Muscle of arm (tissue), 1 donor: ENCODE measurements at regions not wholly inside any gene's neighbourhood (a gene's known extent, or its start where the extent isn't known, plus 50 kb on each side); places are given as distances from the start of the nearest gene placed in this dataset.

Experiments used
- DNase-seq: peaks from one replicate; pipeline ENCODE4 v3.0.0-alpha.2; 2013

GRCh38 chr13:40422588-40423235, 243.7 kb downstream of the FOXO1 start:
- DNase-seq, result no peak

- no peak for DNase-seq
Observed at GRCh38 chr13:40428354-40428753, 238.1 kb downstream of the FOXO1 start.

- DNase-seq, result no peak
Observed at GRCh38 chr13:40429706-40430545, 236.5 kb downstream of the FOXO1 start.

- DNase-seq, result no peak
Observed at GRCh38 chr13:40432018-40432978, 234.1 kb downstream of the FOXO1 start.

GRCh38 chr13:40433001-40433400, 233.4 kb downstream of the FOXO1 start:
- DNase-seq, result no peak

- no peak for DNase-seq
Observed at GRCh38 chr13:40433577-40433976, 232.9 kb downstream of the FOXO1 start.

- DNase-seq, result no peak
Observed at GRCh38 chr13:40434516-40435397, 231.7 kb downstream of the FOXO1 start.

GRCh38 chr13:40438022-40438680, 228.3 kb downstream of the FOXO1 start:
- DNase-seq, result no peak

- DNase-seq, result no peak
Observed at GRCh38 chr13:40438999-40439797, 227.2 kb downstream of the FOXO1 start.

- DNase-seq, result no peak
Observed at GRCh38 chr13:40439928-40440327, 226.5 kb downstream of the FOXO1 start.

- DNase-seq, result no peak
Observed at GRCh38 chr13:40440990-40441820, 225.2 kb downstream of the FOXO1 start.

- no peak for DNase-seq
Observed at GRCh38 chr13:40442231-40442630, 224.2 kb downstream of the FOXO1 start.

GRCh38 chr13:40442826-40443225, 223.6 kb downstream of the FOXO1 start:
- DNase-seq, result no peak

- no peak for DNase-seq
Observed at GRCh38 chr13:40444241-40444640, 222.2 kb downstream of the FOXO1 start.

GRCh38 chr13:40445557-40445990, 220.9 kb downstream of the FOXO1 start:
- no peak for DNase-seq

GRCh38 chr13:40446365-40446764, 220.1 kb downstream of the FOXO1 start:
- no peak for DNase-seq

- no peak for DNase-seq
Observed at GRCh38 chr13:40447857-40448256, 218.6 kb downstream of the FOXO1 start.

GRCh38 chr13:40452038-40452666, 214.3 kb downstream of the FOXO1 start:
- DNase-seq, result no peak
